22Rv1 (cell line): ENCODE measurements at regions not wholly inside any gene's neighbourhood (a gene's known extent, or its start where the extent isn't known, plus 50 kb on each side); places are given as distances from the start of the nearest gene placed in this dataset.

Experiments used
- ZFX ChIP-seq: fragments of 450-650 bp; IDR thresholded peaks from 2 replicates; pipeline ENCODE4 v1.6.1; 2017; ENCODE audit warnings: antibody characterized with exemption, borderline replicate concordance
- TF ChIP-seq, protein P1 (sequence below): fragments of 450-650 bp; IDR thresholded peaks from 2 replicates; pipeline ENCODE4 v1.5.1; 2017; ENCODE audit warnings: mild to moderate bottlenecking

DNA sequence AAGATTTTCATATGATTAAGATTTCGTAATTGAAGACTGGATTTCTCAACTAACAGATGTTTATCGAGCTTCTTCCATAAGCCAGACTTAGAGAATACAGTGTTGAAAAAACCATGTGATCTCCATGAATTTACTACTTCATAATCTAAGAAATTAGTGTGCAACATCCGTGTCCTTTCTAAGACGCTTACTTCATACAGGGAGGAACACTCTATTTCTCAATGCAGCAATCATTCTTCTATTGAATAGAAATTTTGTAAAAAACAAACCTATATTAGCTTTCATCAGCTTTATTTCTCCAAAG is 946.3 kb downstream of the KCNJ2 start:
- TF ChIP-seq, protein P1, sequence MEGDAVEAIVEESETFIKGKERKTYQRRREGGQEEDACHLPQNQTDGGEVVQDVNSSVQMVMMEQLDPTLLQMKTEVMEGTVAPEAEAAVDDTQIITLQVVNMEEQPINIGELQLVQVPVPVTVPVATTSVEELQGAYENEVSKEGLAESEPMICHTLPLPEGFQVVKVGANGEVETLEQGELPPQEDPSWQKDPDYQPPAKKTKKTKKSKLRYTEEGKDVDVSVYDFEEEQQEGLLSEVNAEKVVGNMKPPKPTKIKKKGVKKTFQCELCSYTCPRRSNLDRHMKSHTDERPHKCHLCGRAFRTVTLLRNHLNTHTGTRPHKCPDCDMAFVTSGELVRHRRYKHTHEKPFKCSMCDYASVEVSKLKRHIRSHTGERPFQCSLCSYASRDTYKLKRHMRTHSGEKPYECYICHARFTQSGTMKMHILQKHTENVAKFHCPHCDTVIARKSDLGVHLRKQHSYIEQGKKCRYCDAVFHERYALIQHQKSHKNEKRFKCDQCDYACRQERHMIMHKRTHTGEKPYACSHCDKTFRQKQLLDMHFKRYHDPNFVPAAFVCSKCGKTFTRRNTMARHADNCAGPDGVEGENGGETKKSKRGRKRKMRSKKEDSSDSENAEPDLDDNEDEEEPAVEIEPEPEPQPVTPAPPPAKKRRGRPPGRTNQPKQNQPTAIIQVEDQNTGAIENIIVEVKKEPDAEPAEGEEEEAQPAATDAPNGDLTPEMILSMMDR = no peak
- TF ChIP-seq ZFX = no peak
